HCT116 (cell line): ENCODE measurements at regions not wholly inside any gene's neighbourhood (a gene's known extent, or its start where the extent isn't known, plus 50 kb on each side); places are given as distances from the start of the nearest gene placed in this dataset.

ENCODE experiments used
- EZH2phosphoT487 ChIP-seq: fragments of 200-600 bp; IDR thresholded peaks from 2 replicates; pipeline ENCODE4 v1.6.1; 2018; ENCODE audit warnings: antibody characterized with exemption, borderline replicate concordance
- JUND ChIP-seq: IDR thresholded peaks from 2 replicates; pipeline ENCODE4 v1.6.1; 2012
- POLR2A ChIP-seq: IDR thresholded peaks from 2 replicates; pipeline ENCODE4 v1.7.0; 2011; ENCODE audit warnings: borderline replicate concordance; ENCODE audit not compliant: insufficient read depth, insufficient read length; ENCODE audit errors: extremely low read depth
- RAD21 ChIP-seq: IDR thresholded peaks from 2 replicates; pipeline ENCODE4 v1.6.1; 2012; ENCODE audit warnings: low read depth, mild to moderate bottlenecking
- SIN3A ChIP-seq: IDR thresholded peaks from 2 replicates; pipeline ENCODE4 v1.6.1; 2012; ENCODE audit warnings: low read depth
- TF ChIP-seq, protein P1 (sequence below), 3 experiments: fragments of 200-600 bp in 1 of 3; sonication (generic) in 1 of 3; IDR thresholded peaks in 2 of 3; conservative IDR thresholded peaks in 1 of 3; 2 replicates each; pipeline ENCODE4 v1.5.1; 2012 to 2017; ENCODE audit warnings: low read depth in 2 of 3, low read length in 2 of 3, antibody characterized with exemption in 1 of 3, borderline replicate concordance in 1 of 3, control low read depth in 1 of 3, mild to moderate bottlenecking in 1 of 3, mixed read lengths in 1 of 3, mixed run types in 1 of 3, moderate library complexity in 1 of 3; ENCODE audit not compliant: insufficient read depth in 1 of 3

DNA sequence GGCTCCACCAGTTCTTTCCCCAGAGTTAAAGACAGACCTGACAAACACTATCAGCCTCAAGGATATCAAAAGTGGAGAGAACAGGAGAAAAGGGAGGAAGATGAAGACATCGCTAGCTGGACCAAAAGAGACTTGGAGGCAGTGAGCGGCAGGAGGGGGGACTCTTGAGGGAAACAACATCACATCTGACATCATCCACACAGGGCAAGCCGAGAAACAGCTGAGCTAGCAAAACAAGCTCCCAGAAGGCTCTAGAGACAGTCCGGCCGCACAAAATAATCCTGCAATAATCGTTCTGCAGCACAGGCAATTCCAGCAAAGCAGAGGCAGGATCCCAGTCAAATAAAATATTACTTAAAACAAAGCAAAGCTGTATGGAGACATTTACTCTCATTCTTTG is 239.8 kb downstream of the EN1 start:
- TF ChIP-seq POLR2A (no peak), EZH2phosphoT487 (no peak), SIN3A (no peak), RAD21 (no peak), JUND (no peak)
- TF ChIP-seq, protein P1, sequence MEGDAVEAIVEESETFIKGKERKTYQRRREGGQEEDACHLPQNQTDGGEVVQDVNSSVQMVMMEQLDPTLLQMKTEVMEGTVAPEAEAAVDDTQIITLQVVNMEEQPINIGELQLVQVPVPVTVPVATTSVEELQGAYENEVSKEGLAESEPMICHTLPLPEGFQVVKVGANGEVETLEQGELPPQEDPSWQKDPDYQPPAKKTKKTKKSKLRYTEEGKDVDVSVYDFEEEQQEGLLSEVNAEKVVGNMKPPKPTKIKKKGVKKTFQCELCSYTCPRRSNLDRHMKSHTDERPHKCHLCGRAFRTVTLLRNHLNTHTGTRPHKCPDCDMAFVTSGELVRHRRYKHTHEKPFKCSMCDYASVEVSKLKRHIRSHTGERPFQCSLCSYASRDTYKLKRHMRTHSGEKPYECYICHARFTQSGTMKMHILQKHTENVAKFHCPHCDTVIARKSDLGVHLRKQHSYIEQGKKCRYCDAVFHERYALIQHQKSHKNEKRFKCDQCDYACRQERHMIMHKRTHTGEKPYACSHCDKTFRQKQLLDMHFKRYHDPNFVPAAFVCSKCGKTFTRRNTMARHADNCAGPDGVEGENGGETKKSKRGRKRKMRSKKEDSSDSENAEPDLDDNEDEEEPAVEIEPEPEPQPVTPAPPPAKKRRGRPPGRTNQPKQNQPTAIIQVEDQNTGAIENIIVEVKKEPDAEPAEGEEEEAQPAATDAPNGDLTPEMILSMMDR (IDR thresholded peaks at IDR 0.05 in 2 of 3, conservative IDR thresholded peaks at IDR 0.05 in 1 of 3; ENCODE audit: borderline replicate concordance in 1 of 3, insufficient read depth in 1 of 3, low read depth in 2 of 3, low read length in 2 of 3): no peak
